Lung (tissue), 11 donors: ENCODE measurements at regions not wholly inside any gene's neighbourhood (a gene's known extent, or its start where the extent isn't known, plus 50 kb on each side); places are given as distances from the start of the nearest gene placed in this dataset.

ENCODE experiments used
- ATAC-seq: fragments of 200-7000 bp; cut with Tn5 transposase; one replicate; pipeline ENCODE4 v1.9.1; 2020; ENCODE audit warnings: moderate number of reproducible peaks; ENCODE audit not compliant: insufficient read depth, low FRiP score
- DNase-seq, 3 donors: peaks; one replicate each; pipeline ENCODE4 v3.0.0-alpha.2; 2013 to 2017
- H3K27ac ChIP-seq, 2 donors: one replicate each; pipeline ENCODE4 v1.5.1; 2013; ENCODE audit warnings: mild to moderate bottlenecking in 2 of 2, moderate library complexity in 2 of 2, control low read depth in 1 of 2, inconsistent platforms in 1 of 2, low read depth in 1 of 2, low read length in 1 of 2
- H3K27me3 ChIP-seq, 3 donors: one replicate each; pipeline ENCODE4 v1.5.1; 2013; ENCODE audit warnings: low read length in 2 of 3; ENCODE audit not compliant: control insufficient read depth in 3 of 3, insufficient read depth in 3 of 3
- H3K36me3 ChIP-seq, 4 donors: one replicate each; pipeline ENCODE4 v1.5.1; 2013; ENCODE audit warnings: low read length in 4 of 4, mild to moderate bottlenecking in 1 of 4, moderate library complexity in 1 of 4; ENCODE audit not compliant: control insufficient read depth in 4 of 4, insufficient read depth in 4 of 4
- H3K4me1 ChIP-seq, 5 donors: one replicate each; pipeline ENCODE4 v1.5.1; 2013; ENCODE audit warnings: low read length in 5 of 5, mild to moderate bottlenecking in 2 of 5, moderate library complexity in 1 of 5; ENCODE audit not compliant: control insufficient read depth in 5 of 5, insufficient read depth in 5 of 5
- H3K4me3 ChIP-seq: one replicate; pipeline ENCODE4 v1.5.1; 2013; ENCODE audit warnings: mild to moderate bottlenecking, control low read depth, moderate library complexity
- H3K9ac ChIP-seq, 2 donors: one replicate each; pipeline ENCODE4 v1.5.1; 2013; ENCODE audit warnings: low read length in 2 of 2, control low read depth in 1 of 2; ENCODE audit not compliant: insufficient read depth in 1 of 2
- H3K9me3 ChIP-seq, 4 donors: one replicate each; pipeline ENCODE4 v1.5.1; 2013; ENCODE audit warnings: low read length in 3 of 4, mild to moderate bottlenecking in 1 of 4, moderate library complexity in 1 of 4; ENCODE audit not compliant: control insufficient read depth in 4 of 4, insufficient read depth in 3 of 4
- CTCF ChIP-seq: IDR thresholded peaks from 2 replicates; pipeline ENCODE4 v1.5.1; 2012; ENCODE audit warnings: mild to moderate bottlenecking; ENCODE audit errors: control extremely low read depth, extremely low read depth
- WGBS, 2 donors: extraction: QIAGEN DNeasy Blood & Tissue Kit; methylation state at CpG; one replicate each; pipeline ENCODE4 v1.1.7; 2013; 5-methylcytosine and 5-hydroxymethylcytosine counted together
- donor health status: control.
- donor health status: control.
- donor health status: Bipolar disorder and iron deficiency.
- donor health status: healthy.
- donor health status: DM: yes; HTN: yes; CAD: no.

- Histone ChIP-seq H3K9ac (no peak overlapping the region), H3K9me3 (no peaks in the 10 kb centered on the region), H3K27ac (no peak overlapping the region), H3K27me3 (no peaks in the 10 kb centered on the region), H3K4me3 (no peak overlapping the region), H3K4me1 (peaks cover 0 to 12% (median 0%) of the 10 kb centered on the region in 5 donors), H3K36me3 (peaks cover 0 to 4% (median 0%) of the 10 kb centered on the region in 4 donors)
- WGBS, 2 donors = 94 to 98% methylated on average over 1 of the region's 1 CpG
- no peak for TF ChIP-seq CTCF
- DNase-seq (no peak), ATAC-seq (no peak)
Measured at GRCh38 chr2:144010096-144010836, 509.7 kb downstream of the ZEB2 start.

GRCh38 chr2:144006139-144006538 is 513.8 kb downstream of the ZEB2 start:
- TF ChIP-seq CTCF = no peak
- Histone ChIP-seq H3K4me3 (no peak overlapping the region), H3K36me3 (peaks cover 0 to 5% (median 0%) of the 10 kb centered on the region in 4 donors), H3K27ac (no peak overlapping the region), H3K27me3 (no peaks in the 10 kb centered on the region), H3K4me1 (peaks cover 0 to 24% (median 0%) of the 10 kb centered on the region in 5 donors), H3K9ac (no peak overlapping the region), H3K9me3 (no peaks in the 10 kb centered on the region)
- DNase-seq = no peak
- no peak for ATAC-seq
- WGBS, 2 donors = 96 to 97% methylated on average over 7 of the region's 7 CpGs

- H3K36me3 ChIP-seq = peaks cover 0 to 5% (median 0%) of the 10 kb centered on the region in 4 donors
Measured at GRCh38 chr2:144004742-144005141, 515.2 kb downstream of the ZEB2 start.

More at GRCh38 chr2:144004742-144005141, 515.2 kb downstream of the ZEB2 start:
- no peak for TF ChIP-seq CTCF
- no peak overlapping the region for H3K4me3 ChIP-seq
- no peaks in the 10 kb centered on the region for H3K9me3 ChIP-seq
- peaks cover 0 to 19% (median 0%) of the 10 kb centered on the region in 5 donors for H3K4me1 ChIP-seq
- no peak overlapping the region for H3K27ac ChIP-seq
- H3K27me3 ChIP-seq = no peaks in the 10 kb centered on the region
- 87 to 88% methylated on average over 9 of the region's 9 CpGs for WGBS, 2 donors
- DNase-seq = no peak
- no peak overlapping the region for H3K9ac ChIP-seq
- no peak for ATAC-seq
